NCI-H524 (cell line): ENCODE measurements at regions not wholly inside any gene's neighbourhood (a gene's known extent, or its start where the extent isn't known, plus 50 kb on each side); places are given as distances from the start of the nearest gene placed in this dataset.

Source experiments
- DNase-seq, 2 experiments: peaks; one replicate each; lab custom pipeline; 2025; lab: John Stamatoyannopoulos, UW

GRCh38 chr4:24287096-24287495 is 297.3 kb downstream of the DHX15 start:
- no peak for DNase-seq

GRCh38 chr4:24285759-24286158 is 298.6 kb downstream of the DHX15 start:
- DNase-seq: no peak

GRCh38 chr4:24282446-24282845 is 301.9 kb downstream of the DHX15 start:
- DNase-seq: no peak

GRCh38 chr4:24279911-24280375 is 304.4 kb downstream of the DHX15 start:
- no peak for DNase-seq

- no peak for DNase-seq
Measured at GRCh38 chr4:24279469-24279868, 304.9 kb downstream of the DHX15 start.

GRCh38 chr4:24278693-24279092 is 305.7 kb downstream of the DHX15 start:
- no peak for DNase-seq

GRCh38 chr4:24274381-24274941 is 309.9 kb downstream of the DHX15 start:
- DNase-seq: no peak

GRCh38 chr4:24273136-24273535 is 311.2 kb downstream of the DHX15 start:
- no peak for DNase-seq

- DNase-seq: no peak
Measured at GRCh38 chr4:24266951-24267722, 317.2 kb downstream of the DHX15 start.

GRCh38 chr4:24265989-24266388 is 318.4 kb downstream of the DHX15 start:
- DNase-seq: no peak

- DNase-seq: no peak
Measured at GRCh38 chr4:24262616-24263015, 321.7 kb downstream of the DHX15 start.

GRCh38 chr4:24262084-24262483 is 322.3 kb downstream of the DHX15 start:
- DNase-seq: no peak

- no peak for DNase-seq
Measured at GRCh38 chr4:24260923-24261564, 323.3 kb downstream of the DHX15 start.

- DNase-seq: peak in 1 of 2 experiments; percentile 10
Measured at GRCh38 chr4:24260133-24260715, 324.1 kb downstream of the DHX15 start.

- DNase-seq: no peak
Measured at GRCh38 chr4:24256547-24256946, 327.8 kb downstream of the DHX15 start.

- no peak for DNase-seq
Measured at GRCh38 chr4:24256066-24256465, 328.3 kb downstream of the DHX15 start.

- no peak for DNase-seq
Measured at GRCh38 chr4:24252121-24252520, 332.2 kb downstream of the DHX15 start.

- DNase-seq: no peak
Measured at GRCh38 chr4:24251589-24251988, 332.8 kb downstream of the DHX15 start.

GRCh38 chr4:24249972-24250371 is 334.4 kb downstream of the DHX15 start:
- DNase-seq: no peak

GRCh38 chr4:24248674-24249630 is 335.4 kb downstream of the DHX15 start:
- peak; percentile 20 to 32 for DNase-seq

- no peak for DNase-seq
Measured at GRCh38 chr4:24245491-24245820, 338.9 kb downstream of the DHX15 start.
